GM12891 (cell line): ENCODE measurements at regions not wholly inside any gene's neighbourhood (a gene's known extent, or its start where the extent isn't known, plus 50 kb on each side); places are given as distances from the start of the nearest gene placed in this dataset.

Experiments used
- DNase-seq: peaks from one replicate; pipeline ENCODE4 v3.0.0; 2011; ENCODE audit warnings: low spot score; ENCODE audit not compliant: insufficient read length
- FAIRE-seq: peaks from 2 replicates; lab custom pipeline; 2011; peaks lifted over from hg19 to GRCh38; lab: Jason Lieb, UNC
- PAX5 ChIP-seq: IDR thresholded peaks from 2 replicates; pipeline ENCODE4 v1.6.1; 2011; ENCODE audit warnings: low read length, moderate library complexity, mild to moderate bottlenecking; ENCODE audit not compliant: insufficient read depth, severe bottlenecking
- POLR2A ChIP-seq: IDR thresholded peaks from 2 replicates; pipeline ENCODE4 v1.6.1; 2011; ENCODE audit warnings: low read depth, low read length, control low read depth
- POLR2AphosphoS5 ChIP-seq: IDR thresholded peaks from 2 replicates; pipeline ENCODE4 v1.6.1; 2011; ENCODE audit warnings: low read depth, low read length, control low read depth
- POU2F2 ChIP-seq: IDR thresholded peaks from 2 replicates; pipeline ENCODE4 v1.6.1; 2011; ENCODE audit warnings: low read depth, mild to moderate bottlenecking, control low read depth, low read length, moderate library complexity
- SPI1 ChIP-seq: IDR thresholded peaks from 2 replicates; pipeline ENCODE4 v1.6.1; 2011; ENCODE audit warnings: low read depth, low read length, control low read depth
- TAF1 ChIP-seq: IDR thresholded peaks from 2 replicates; pipeline ENCODE4 v1.6.1; 2011; ENCODE audit warnings: low read depth, low read length, control low read depth

GRCh38 chr3:96370637-96371036, 443.8 kb upstream of the EPHA6 start:
- FAIRE-seq (no peak), DNase-seq (no peak)
- TF ChIP-seq TAF1 (no peak), SPI1 (no peak), POU2F2 (no peak), POLR2AphosphoS5 (no peak), POLR2A (no peak), PAX5 (no peak)

DNA sequence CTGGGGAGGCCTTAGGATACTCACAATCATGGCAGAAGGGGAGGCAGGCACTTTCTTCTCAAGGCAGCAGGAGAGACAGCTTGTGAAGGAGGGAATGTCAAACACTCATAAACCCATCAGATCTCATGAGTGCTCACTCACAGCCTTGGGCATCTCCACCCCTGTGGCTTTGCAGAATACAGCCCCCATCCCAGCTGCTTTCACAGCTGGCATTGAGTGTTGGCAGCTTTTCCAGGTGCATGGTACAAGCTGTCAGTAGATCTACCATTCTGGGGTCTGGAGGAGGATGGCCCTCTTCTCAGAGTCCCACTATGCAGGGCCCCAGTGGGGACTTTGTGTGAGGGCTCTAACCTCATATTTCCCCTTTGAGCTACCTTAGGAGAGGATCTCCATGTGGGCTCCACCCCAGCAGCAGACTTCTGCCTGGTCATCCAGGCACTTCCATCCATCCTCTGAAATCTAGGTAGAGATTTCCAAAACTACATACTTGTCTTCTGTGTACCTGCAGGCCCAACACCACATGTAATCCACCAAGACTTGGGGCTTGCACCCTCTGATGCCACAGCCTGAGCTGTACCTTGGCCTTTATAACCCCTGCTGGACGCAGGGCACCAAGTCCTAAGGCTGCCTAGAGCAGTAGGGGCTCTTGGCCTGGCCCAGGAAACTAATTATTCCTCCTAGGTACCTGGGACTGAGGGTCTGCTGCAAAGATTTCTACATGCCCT, 404.2 kb upstream of the EPHA6 start:
- no peak for TF ChIP-seq POLR2A
- TF ChIP-seq SPI1 = no peak
- no peak for TF ChIP-seq TAF1
- no peak for TF ChIP-seq POLR2AphosphoS5
- TF ChIP-seq PAX5 = no peak
- TF ChIP-seq POU2F2 = no peak
- FAIRE-seq = no peak
- no peak for DNase-seq

DNA sequence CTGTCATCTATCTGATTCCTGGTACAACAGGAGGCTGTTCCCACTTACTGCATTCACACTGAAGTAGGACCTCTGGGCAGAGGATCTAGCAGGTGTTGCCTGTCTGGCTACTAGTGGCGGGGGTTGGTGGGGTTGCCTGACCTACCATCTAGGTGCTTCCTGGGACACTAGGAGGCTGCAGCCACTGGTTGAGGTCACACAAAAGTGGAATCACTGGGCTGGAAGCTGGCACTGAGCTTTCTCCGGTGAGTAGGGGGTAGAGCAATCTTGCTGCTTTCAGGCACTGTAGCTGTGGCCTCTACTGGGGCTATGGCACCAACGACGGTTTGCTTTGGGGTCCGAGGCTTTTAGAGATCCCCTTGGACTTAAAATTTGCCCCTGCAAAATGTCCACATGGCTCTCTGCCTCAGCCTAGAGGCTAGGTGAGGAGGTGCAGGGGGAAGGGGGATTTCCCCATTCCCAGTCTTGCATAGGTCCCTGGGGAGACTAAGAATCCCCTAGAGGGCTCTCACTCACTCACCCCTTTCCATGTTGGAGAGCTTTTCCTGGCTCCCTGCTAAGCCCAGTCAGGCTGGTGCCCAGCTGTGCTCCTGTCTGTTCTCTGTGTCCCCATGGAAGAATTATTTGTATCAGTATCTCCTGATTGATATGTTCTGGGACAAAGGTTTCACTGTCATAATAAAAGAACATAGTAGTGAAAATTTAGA, 397.7 kb upstream of the EPHA6 start:
- FAIRE-seq = no peak
- TF ChIP-seq POLR2A (no peak), POLR2AphosphoS5 (no peak), PAX5 (no peak), SPI1 (no peak), TAF1 (no peak), POU2F2 (no peak)
- DNase-seq = no peak

DNA sequence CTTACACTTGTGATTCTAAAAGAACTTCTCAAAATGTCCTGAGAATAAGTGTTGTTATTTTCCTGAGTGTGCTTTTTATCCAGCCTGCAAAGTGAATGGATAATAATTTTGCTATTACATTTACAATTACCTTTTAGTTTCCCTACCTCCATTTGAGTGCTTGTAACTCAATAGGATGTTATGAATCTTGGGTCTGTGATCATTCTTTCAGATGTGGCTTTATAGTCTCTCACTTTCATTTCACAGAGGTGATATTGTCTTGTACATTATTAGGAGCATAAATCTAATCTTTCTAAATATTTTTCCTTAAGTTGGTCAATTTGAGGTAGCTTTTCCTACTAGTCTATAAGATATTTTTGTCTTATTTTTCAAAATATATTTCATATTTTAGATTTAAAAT, 386.3 kb upstream of the EPHA6 start:
- DNase-seq = no peak
- TF ChIP-seq POU2F2 (no peak), SPI1 (no peak), POLR2AphosphoS5 (no peak), PAX5 (no peak), TAF1 (no peak), POLR2A (no peak)
- FAIRE-seq = no peak

DNA sequence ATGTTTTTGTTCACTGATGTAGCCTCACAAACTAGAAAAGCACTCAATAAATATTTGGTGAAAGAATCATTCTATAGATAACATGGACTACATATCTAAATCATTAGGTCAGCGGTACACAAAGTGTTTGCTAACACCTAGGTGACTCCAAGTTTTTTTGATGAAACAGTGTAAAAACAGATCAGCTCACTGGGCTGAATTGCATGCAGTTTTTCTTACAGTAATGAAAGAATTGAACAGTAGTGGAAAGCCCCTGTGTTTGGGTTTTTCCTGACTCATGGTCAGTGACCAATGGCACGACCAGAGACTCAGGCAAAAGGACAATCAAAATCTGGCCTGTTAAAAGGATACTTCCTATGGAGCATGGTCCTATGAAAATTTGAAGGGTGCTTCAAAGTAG, 384.3 kb upstream of the EPHA6 start:
- FAIRE-seq (no peak), DNase-seq (no peak)
- TF ChIP-seq SPI1 (no peak), PAX5 (no peak), POLR2A (no peak), POLR2AphosphoS5 (no peak)

GRCh38 chr3:96434651-96435050, 379.7 kb upstream of the EPHA6 start:
- DNase-seq (no peak), FAIRE-seq (no peak)
- TF ChIP-seq PAX5 (no peak), POU2F2 (no peak), SPI1 (no peak), POLR2A (no peak), TAF1 (no peak), POLR2AphosphoS5 (no peak)

- TF ChIP-seq POLR2AphosphoS5 (no peak), PAX5 (no peak), POU2F2 (no peak), TAF1 (no peak), SPI1 (no peak), POLR2A (no peak)
- FAIRE-seq (no peak), DNase-seq (no peak)
Measured at GRCh38 chr3:96449346-96449745, 365.0 kb upstream of the EPHA6 start.

GRCh38 chr3:96449803-96450202, 364.6 kb upstream of the EPHA6 start:
- DNase-seq = no peak
- no peak for TF ChIP-seq SPI1
- TF ChIP-seq POU2F2 = no peak
- TF ChIP-seq PAX5 = no peak
- no peak for TF ChIP-seq POLR2A
- no peak for TF ChIP-seq TAF1
- TF ChIP-seq POLR2AphosphoS5 = no peak
- FAIRE-seq = no peak

DNA sequence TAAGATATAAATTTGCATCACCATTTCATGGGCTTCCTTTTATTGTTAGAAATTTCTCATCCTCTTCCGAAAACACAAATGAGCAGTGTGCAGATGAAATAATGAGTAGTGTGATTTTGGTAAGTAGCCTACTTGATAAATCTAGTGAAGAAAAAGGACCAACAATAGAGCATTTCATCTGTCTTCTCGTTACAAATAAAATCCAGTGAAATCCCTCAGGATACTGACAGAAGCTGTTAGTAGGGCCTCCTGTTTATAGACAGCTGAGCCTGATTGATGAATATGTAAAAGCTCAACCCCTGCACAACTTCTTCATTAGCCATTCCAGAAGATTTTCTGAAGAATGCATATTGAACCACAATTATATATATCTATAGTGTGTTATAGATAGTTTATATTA, 363.7 kb upstream of the EPHA6 start:
- FAIRE-seq = no peak
- TF ChIP-seq PAX5 = no peak
- no peak for TF ChIP-seq POLR2A
- TF ChIP-seq POU2F2 = no peak
- TF ChIP-seq POLR2AphosphoS5 = no peak
- TF ChIP-seq TAF1 = no peak
- TF ChIP-seq SPI1 = no peak
- no peak for DNase-seq

DNA sequence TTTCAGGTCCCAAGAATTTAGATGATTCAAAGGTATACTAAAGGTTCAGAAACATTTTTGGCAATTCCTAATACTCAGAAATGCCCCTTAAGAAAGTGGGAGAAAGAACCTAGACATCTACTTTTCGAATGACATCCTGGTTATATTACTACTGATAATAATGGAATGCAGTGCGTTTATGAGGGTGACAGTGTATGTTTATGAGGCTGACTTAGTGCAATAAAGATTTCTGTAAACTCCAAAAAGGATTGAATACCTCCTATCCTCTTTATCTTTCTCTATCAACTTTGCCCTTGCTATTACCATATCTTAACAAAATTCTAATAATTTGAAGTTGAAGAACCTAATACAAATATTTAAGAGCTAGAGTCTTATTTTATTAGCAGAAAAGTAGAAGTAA, 348.9 kb upstream of the EPHA6 start:
- FAIRE-seq = no peak
- no peak for DNase-seq
- TF ChIP-seq POLR2A = no peak
- TF ChIP-seq POLR2AphosphoS5 = no peak
- TF ChIP-seq TAF1 = no peak
- TF ChIP-seq POU2F2 = no peak
- TF ChIP-seq SPI1 = no peak
- TF ChIP-seq PAX5 = no peak
